ENCODE measurements at regions not wholly inside any gene's neighbourhood (a gene's known extent, or its start where the extent isn't known, plus 50 kb on each side); places are given as distances from the start of the nearest gene placed in this dataset.

- no peak for DNase-seq (ENCODE audit: low read depth)
These were observed 82.1 kb upstream of the HDAC9 start for GRCh38 chr7:18413447-18413846.

GRCh38 chr7:18414885-18415284 lies 80.7 kb upstream of the HDAC9 start:
- DNase-seq (ENCODE audit: low read depth) = no peak

- DNase-seq (ENCODE audit: low read depth) = no peak
These were observed 78.6 kb upstream of the HDAC9 start for GRCh38 chr7:18416988-18417387.

- no peak for DNase-seq (ENCODE audit: low read depth)
These were observed 76.1 kb upstream of the HDAC9 start for GRCh38 chr7:18419456-18419855.

- no peak for DNase-seq (ENCODE audit: low read depth)
These were observed 75.4 kb upstream of the HDAC9 start for GRCh38 chr7:18420108-18420507.

- no peak for DNase-seq (ENCODE audit: low read depth)
These were observed 74.8 kb upstream of the HDAC9 start for GRCh38 chr7:18420748-18421147.

GRCh38 chr7:18421297-18422002 lies 74.1 kb upstream of the HDAC9 start:
- no peak for DNase-seq (ENCODE audit: low read depth)

GRCh38 chr7:18425227-18425626 lies 70.3 kb upstream of the HDAC9 start:
- no peak for DNase-seq (ENCODE audit: low read depth)

- no peak for DNase-seq (ENCODE audit: low read depth)
These were observed 69.6 kb upstream of the HDAC9 start for GRCh38 chr7:18425838-18426445.

GRCh38 chr7:18426564-18427226 lies 68.9 kb upstream of the HDAC9 start:
- peak; percentile 85 for DNase-seq (ENCODE audit: low read depth)

GRCh38 chr7:18429547-18429946 lies 66.0 kb upstream of the HDAC9 start:
- DNase-seq (ENCODE audit: low read depth) = no peak

GRCh38 chr7:18430810-18431209 lies 64.7 kb upstream of the HDAC9 start:
- no peak for DNase-seq (ENCODE audit: low read depth)

GRCh38 chr7:18434171-18434570 lies 61.4 kb upstream of the HDAC9 start:
- DNase-seq (ENCODE audit: low read depth) = no peak

- DNase-seq (ENCODE audit: low read depth) = no peak
These were observed 58.4 kb upstream of the HDAC9 start for GRCh38 chr7:18437101-18437500.

GRCh38 chr7:18440934-18441333 lies 54.6 kb upstream of the HDAC9 start:
- no peak for DNase-seq (ENCODE audit: low read depth)

GRCh38 chr7:18444826-18445225 lies 50.7 kb upstream of the HDAC9 start:
- no peak for DNase-seq (ENCODE audit: low read depth)

- no peak for DNase-seq (ENCODE audit: low read depth)
These were observed 50.1 kb upstream of the HDAC9 start for GRCh38 chr7:18445483-18445882.
